ENCODE measurements at regions not wholly inside any gene's neighbourhood (a gene's known extent, or its start where the extent isn't known, plus 50 kb on each side); places are given as distances from the start of the nearest gene placed in this dataset.

- ChIA-PET POLR2A (ENCODE audit: unreplicated experiment) (no interaction called here), CTCF (no interaction called here)
- no peak overlapping the region for H3K9ac ChIP-seq (ENCODE audit: low read depth, low read length)
- no peak overlapping the region for H3K4me3 ChIP-seq (ENCODE audit: insufficient read depth, low read depth, low read length)
- in situ Hi-C loops (cut with MboI; ENCODE audit: low sequenced_read_pairs), result no loop called here
- intact Hi-C loops (cut with micrococcal nuclease), result no loop called here
- H2BK15ac ChIP-seq (ENCODE audit: low read depth, low read length), result no peak overlapping the region
- H3K9me3 ChIP-seq (ENCODE audit: control insufficient read depth, insufficient read depth, low read length), result peaks cover 5% of the 10 kb centered on the region
- no peaks in the 10 kb centered on the region for H3K9me1 ChIP-seq (ENCODE audit: insufficient read depth, low read length)
- H4K91ac ChIP-seq (ENCODE audit: insufficient read depth, low read depth, low read length), result no peak overlapping the region
- H3K27ac ChIP-seq (ENCODE audit: insufficient read depth, low read length), result no peak overlapping the region
- no peak overlapping the region for H3K4ac ChIP-seq (ENCODE audit: low read depth, low read length)
- no peak overlapping the region for H4K5ac ChIP-seq (ENCODE audit: low read depth, low read length)
- no CpG with 5 or more reads among the region's 2 CpGs for WGBS, 2 experiments (ENCODE audit: extremely low coverage in 2 of 2, insufficient read length in 1 of 2)
- no peak overlapping the region for H4K8ac ChIP-seq (ENCODE audit: low read depth in 2 of 2, low read length in 2 of 2)
- no peaks in the 10 kb centered on the region for H3K36me3 ChIP-seq (ENCODE audit: control insufficient read depth, insufficient read depth, low read length)
- H2AK5ac ChIP-seq (ENCODE audit: low read depth, low read length), result no peak overlapping the region
- dilution Hi-C loops (cut with HindIII; ENCODE audit: low sequenced_read_pairs, unreplicated experiment), result no loop called here
- no peaks in the 10 kb centered on the region for H4K20me1 ChIP-seq (ENCODE audit: insufficient read depth, low read length)
- BruUV-seq (replicated peaks), result no TSS peak
- H2BK5ac ChIP-seq (ENCODE audit: low read depth, low read length, poor library complexity, severe bottlenecking), result no peak overlapping the region
- no peak for ATAC-seq (ENCODE audit: low read depth)
- H3K27me3 ChIP-seq (ENCODE audit: control insufficient read depth, insufficient read depth, low read length), result no peaks in the 10 kb centered on the region
- DNase-seq, result no peak
- H2BK120ac ChIP-seq (ENCODE audit: low read depth, low read length), result no peak overlapping the region
- H3K79me1 ChIP-seq (ENCODE audit: low read depth in 1 of 2, low read length in 2 of 2), result no peaks in the 10 kb centered on the region
- H3K56ac ChIP-seq (ENCODE audit: extremely low read depth, insufficient read depth, low read length), result no peak overlapping the region
- no peak overlapping the region for H2AK9ac ChIP-seq (replicated peaks; ENCODE audit: low read depth, low read length, poor library complexity)
- TF ChIP-seq CTCF (conservative IDR thresholded peaks at IDR 0.05; ENCODE audit: low read depth, low read length), result no peak
- TF ChIP-seq RCOR1 (IDR thresholded peaks at IDR 0.05; ENCODE audit: insufficient replicate concordance, low read length), result no peak
- TF ChIP-seq CHD1 (IDR thresholded peaks at IDR 0.05; ENCODE audit: low read depth, low read length), result no peak
- TF ChIP-seq MAZ (IDR thresholded peaks at IDR 0.05; ENCODE audit: borderline replicate concordance, low read depth, low read length), result no peak
- TF ChIP-seq SMC3 (IDR thresholded peaks at IDR 0.05; ENCODE audit: low read depth, low read length), result no peak
- TF ChIP-seq CEBPB (IDR thresholded peaks at IDR 0.05; ENCODE audit: low read depth, low read length), result no peak
- TF ChIP-seq RAD21 (IDR thresholded peaks at IDR 0.05; ENCODE audit: low read length), result no peak
- no peak for TF ChIP-seq FOS (IDR thresholded peaks at IDR 0.05; ENCODE audit: low read depth, low read length)
- no peak overlapping the region for H3K4me2 ChIP-seq (ENCODE audit: low read depth, low read length)
- no peak overlapping the region for H2AFZ ChIP-seq (replicated peaks; ENCODE audit: low read length, poor library complexity)
- no peak overlapping the region for H2BK20ac ChIP-seq (ENCODE audit: low read depth, low read length)
- no peak overlapping the region for H3K23ac ChIP-seq (ENCODE audit: low read depth, low read length)
- H3K4me1 ChIP-seq (ENCODE audit: control insufficient read depth, insufficient read depth, low read length), result no peaks in the 10 kb centered on the region
- H3K18ac ChIP-seq (ENCODE audit: low read depth, low read length), result no peak overlapping the region
- H3K14ac ChIP-seq (replicated peaks; ENCODE audit: low read depth, low read length), result no peak overlapping the region
Observed at GRCh38 chr6:23790756-23791155, 335.3 kb upstream of the NRSN1 start.
